PC-3 (cell line): ENCODE measurements at regions not wholly inside any gene's neighbourhood (a gene's known extent, or its start where the extent isn't known, plus 50 kb on each side); places are given as distances from the start of the nearest gene placed in this dataset.

ENCODE experiments used
- CTCF ChIP-seq: fragments of 300-600 bp; sonication (generic); conservative IDR thresholded peaks from 2 replicates; pipeline ENCODE4 v1.5.1; 2017; ENCODE audit warnings: antibody characterized with exemption, low read depth, mild to moderate bottlenecking, low read length
- EZH2 ChIP-seq: fragments of 300-600 bp; sonication (generic); IDR thresholded peaks from one replicate; pipeline ENCODE4 v1.6.1; 2017; ENCODE audit warnings: antibody characterized with exemption, mild to moderate bottlenecking, low read length; ENCODE audit not compliant: unreplicated experiment
- EZH2phosphoT487 ChIP-seq: fragments of 300-600 bp; sonication (generic); IDR thresholded peaks from 2 replicates; pipeline ENCODE4 v1.6.1; 2018; ENCODE audit warnings: mild to moderate bottlenecking, antibody characterized with exemption, low read length, borderline replicate concordance

GRCh38 chr9:101840694-101841188, 102.3 kb upstream of the GRIN3A start:
- TF ChIP-seq CTCF (no peak), EZH2 (no peak), EZH2phosphoT487 (no peak)
